Nephron (organoid): ENCODE measurements at regions not wholly inside any gene's neighbourhood (a gene's known extent, or its start where the extent isn't known, plus 50 kb on each side); places are given as distances from the start of the nearest gene placed in this dataset.

ENCODE experiments used
- H3K27ac Mint-ChIP-seq, 3 experiments: 2 replicates each; pipeline ENCODE4 v1.8.0; 2020; ENCODE audit warnings: mixed read lengths in 3 of 3, mild to moderate bottlenecking in 2 of 3, moderate library complexity in 1 of 3
- H3K27me3 Mint-ChIP-seq: 2 replicates; pipeline ENCODE4 v1.8.0; 2021; ENCODE audit warnings: low read depth, mild to moderate bottlenecking, moderate library complexity, mixed read lengths
- H3K36me3 Mint-ChIP-seq: 2 replicates; pipeline ENCODE4 v1.8.0; 2020; ENCODE audit warnings: low read depth, mixed read lengths
- H3K4me1 Mint-ChIP-seq: 2 replicates; pipeline ENCODE4 v1.8.0; 2020; ENCODE audit warnings: mixed read lengths
- H3K4me3 Mint-ChIP-seq, 3 experiments: 2 replicates each; pipeline ENCODE4 v1.8.0; 2020; ENCODE audit warnings: mild to moderate bottlenecking in 3 of 3, mixed read lengths in 3 of 3, moderate library complexity in 2 of 3
- H3K9me3 Mint-ChIP-seq: 2 replicates; pipeline ENCODE4 v1.8.0; 2020; ENCODE audit warnings: mixed read lengths
- CTCF ChIP-seq, 3 experiments: fragments of 200-600 bp; sonication (generic); IDR thresholded peaks; one replicate each; pipeline ENCODE4 v1.5.0; 2021; ENCODE audit warnings: antibody characterized with exemption in 3 of 3; ENCODE audit not compliant: unreplicated experiment in 3 of 3

GRCh38 chr6:22056398-22056797, 240.4 kb downstream of the PRL start:
- H3K36me3 Mint-ChIP-seq: peaks cover 70% of the 10 kb centered on the region
- no peak for TF ChIP-seq CTCF (IDR thresholded peaks at IDR 0.05; ENCODE audit: unreplicated experiment in 3 of 3)
- H3K4me1 Mint-ChIP-seq: peaks cover 34% of the 10 kb centered on the region
- no peak overlapping the region for H3K4me3 Mint-ChIP-seq
- H3K9me3 Mint-ChIP-seq: no peaks in the 10 kb centered on the region
- no peaks in the 10 kb centered on the region for H3K27me3 Mint-ChIP-seq
- peak overlapping the region in 2 of 3 experiments; percentile 26 to 79 for H3K27ac Mint-ChIP-seq

- no peaks in the 10 kb centered on the region for H3K9me3 Mint-ChIP-seq
- no peaks in the 10 kb centered on the region for H3K27me3 Mint-ChIP-seq
- H3K4me1 Mint-ChIP-seq: peaks cover 30% of the 10 kb centered on the region
- no peak overlapping the region for H3K4me3 Mint-ChIP-seq
- TF ChIP-seq CTCF (IDR thresholded peaks at IDR 0.05; ENCODE audit: unreplicated experiment in 3 of 3): no peak
- peak overlapping the region in 2 of 3 experiments; percentile 9 to 23 for H3K27ac Mint-ChIP-seq
- H3K36me3 Mint-ChIP-seq: peaks cover 69% of the 10 kb centered on the region
Observed at GRCh38 chr6:22057962-22058361, 238.9 kb downstream of the PRL start.

GRCh38 chr6:22059126-22059525, 237.7 kb downstream of the PRL start:
- Mint-ChIP-seq H3K36me3 (peaks cover 67% of the 10 kb centered on the region), H3K9me3 (no peaks in the 10 kb centered on the region), H3K4me3 (no peak overlapping the region), H3K27me3 (no peaks in the 10 kb centered on the region), H3K27ac (peak overlapping the region; percentile 9 to 61 (median 23)), H3K4me1 (peaks cover 25% of the 10 kb centered on the region)
- TF ChIP-seq CTCF (IDR thresholded peaks at IDR 0.05; ENCODE audit: unreplicated experiment in 3 of 3): no peak

GRCh38 chr6:22059946-22060345, 236.9 kb downstream of the PRL start:
- Mint-ChIP-seq H3K36me3 (peaks cover 64% of the 10 kb centered on the region), H3K9me3 (no peaks in the 10 kb centered on the region), H3K27ac (peak overlapping the region in 1 of 3 experiments; percentile 32), H3K4me1 (peaks cover 25% of the 10 kb centered on the region), H3K4me3 (no peak overlapping the region), H3K27me3 (no peaks in the 10 kb centered on the region)
- TF ChIP-seq CTCF (IDR thresholded peaks at IDR 0.05; ENCODE audit: unreplicated experiment in 3 of 3): no peak

- Mint-ChIP-seq H3K4me3 (no peak overlapping the region), H3K27ac (peak overlapping the region; percentile 13 to 67 (median 52)), H3K4me1 (peaks cover 36% of the 10 kb centered on the region), H3K27me3 (no peaks in the 10 kb centered on the region), H3K9me3 (no peaks in the 10 kb centered on the region), H3K36me3 (peaks cover 45% of the 10 kb centered on the region)
- TF ChIP-seq CTCF (IDR thresholded peaks at IDR 0.05; ENCODE audit: unreplicated experiment in 3 of 3): no peak
Observed at GRCh38 chr6:22062807-22063408, 233.9 kb downstream of the PRL start.

- H3K27ac Mint-ChIP-seq: peak overlapping the region in 1 of 3 experiments; percentile 68
- H3K27me3 Mint-ChIP-seq: no peaks in the 10 kb centered on the region
Observed at GRCh38 chr6:22064558-22064957, 232.3 kb downstream of the PRL start.

More at GRCh38 chr6:22064558-22064957, 232.3 kb downstream of the PRL start:
- no peak for TF ChIP-seq CTCF (IDR thresholded peaks at IDR 0.05; ENCODE audit: unreplicated experiment in 3 of 3)
- Mint-ChIP-seq H3K4me3 (no peak overlapping the region), H3K9me3 (no peaks in the 10 kb centered on the region), H3K4me1 (peaks cover 39% of the 10 kb centered on the region), H3K36me3 (peaks cover 33% of the 10 kb centered on the region)
